Trophoblast cell (in vitro differentiated cells and primary cell): ENCODE measurements at regions not wholly inside any gene's neighbourhood (a gene's known extent, or its start where the extent isn't known, plus 50 kb on each side); places are given as distances from the start of the nearest gene placed in this dataset.

Experiments used
- DNase-seq, 2 donors: peaks; one replicate each; pipeline ENCODE4 v3.0.0-alpha.2; 2016
- H2AFZ ChIP-seq: 2 replicates; pipeline ENCODE4 v1.6.1; 2013; ENCODE audit warnings: low read length, moderate library complexity, mild to moderate bottlenecking; ENCODE audit not compliant: insufficient read depth, poor library complexity
- H2AK5ac ChIP-seq: 2 replicates; pipeline ENCODE4 v1.6.1; 2013; ENCODE audit warnings: mild to moderate bottlenecking, low read length
- H2BK120ac ChIP-seq: 2 replicates; pipeline ENCODE4 v1.6.1; 2013; ENCODE audit warnings: low read length, mild to moderate bottlenecking, moderate library complexity; ENCODE audit not compliant: insufficient read depth, poor library complexity
- H2BK12ac ChIP-seq: 2 replicates; pipeline ENCODE4 v1.6.1; 2013; ENCODE audit warnings: mild to moderate bottlenecking, low read length, moderate library complexity
- H2BK5ac ChIP-seq: 2 replicates; pipeline ENCODE4 v1.6.1; 2013; ENCODE audit warnings: low read length, low read depth, moderate library complexity, mild to moderate bottlenecking; ENCODE audit not compliant: poor library complexity
- H3K14ac ChIP-seq: 2 replicates; pipeline ENCODE4 v1.6.1; 2013; ENCODE audit warnings: mild to moderate bottlenecking, low read length
- H3K18ac ChIP-seq: 2 replicates; pipeline ENCODE4 v1.6.1; 2013; ENCODE audit warnings: mild to moderate bottlenecking, low read length
- H3K23ac ChIP-seq: 2 replicates; pipeline ENCODE4 v1.6.1; 2013; ENCODE audit warnings: low read length
- H3K27ac ChIP-seq: 2 replicates; pipeline ENCODE4 v1.5.1; 2013; ENCODE audit warnings: low read depth, mild to moderate bottlenecking, inconsistent platforms, low read length, moderate library complexity
- H3K27me3 ChIP-seq: 2 replicates; pipeline ENCODE4 v1.6.1; 2013; ENCODE audit warnings: inconsistent platforms, mild to moderate bottlenecking, low read length, moderate library complexity; ENCODE audit not compliant: insufficient read depth
- H3K36me3 ChIP-seq, 2 experiments: 1 replicate in 1 of 2; 2 replicates in 1 of 2; pipeline ENCODE4 v1.6.1; 2013; ENCODE audit warnings: low read length in 2 of 2, mild to moderate bottlenecking in 2 of 2, moderate library complexity in 1 of 2; ENCODE audit not compliant: insufficient read depth in 2 of 2, control insufficient read depth in 1 of 2
- H3K4ac ChIP-seq: 2 replicates; pipeline ENCODE4 v1.6.1; 2013; ENCODE audit warnings: low read depth, mild to moderate bottlenecking, low read length, moderate library complexity
- H3K4me1 ChIP-seq, 2 experiments: 1 replicate in 1 of 2; 2 replicates in 1 of 2; pipeline ENCODE4 v1.6.1; 2013; ENCODE audit warnings: low read length in 2 of 2, mild to moderate bottlenecking in 2 of 2, moderate library complexity in 1 of 2; ENCODE audit not compliant: insufficient read depth in 2 of 2, control insufficient read depth in 1 of 2
- H3K4me2 ChIP-seq: 2 replicates; pipeline ENCODE4 v1.6.1; 2013; ENCODE audit warnings: inconsistent platforms, mild to moderate bottlenecking, low read length, moderate library complexity
- H3K4me3 ChIP-seq: 2 replicates; pipeline ENCODE4 v1.5.1; 2013; ENCODE audit warnings: mild to moderate bottlenecking, low read depth, low read length, inconsistent platforms
- H3K79me1 ChIP-seq: one replicate; pipeline ENCODE4 v1.6.1; 2013; ENCODE audit warnings: low read length
- H3K79me2 ChIP-seq: 2 replicates; pipeline ENCODE4 v1.6.1; 2013; ENCODE audit warnings: low read length, mild to moderate bottlenecking; ENCODE audit not compliant: control insufficient read depth, insufficient read depth, poor library complexity
- H3K9ac ChIP-seq: 2 replicates; pipeline ENCODE4 v1.6.1; 2013; ENCODE audit warnings: mild to moderate bottlenecking, low read length
- H3K9me3 ChIP-seq: 2 replicates; pipeline ENCODE4 v1.6.1; 2013; ENCODE audit warnings: low read depth, mild to moderate bottlenecking, control low read depth, inconsistent platforms, low read length; ENCODE audit not compliant: insufficient read depth
- H4K12ac ChIP-seq: 2 replicates; pipeline ENCODE4 v1.6.1; 2013; ENCODE audit warnings: low read depth, mild to moderate bottlenecking, low read length, moderate library complexity
- H4K8ac ChIP-seq: 2 replicates; pipeline ENCODE4 v1.6.1; 2013; ENCODE audit warnings: low read depth, mild to moderate bottlenecking, low read length, moderate library complexity
- H4K91ac ChIP-seq: one replicate; pipeline ENCODE4 v1.6.1; 2013; ENCODE audit warnings: low read depth, mild to moderate bottlenecking, low read length, moderate library complexity
- WGBS: extraction: QIAGEN DNeasy Blood & Tissue Kit; methylation state at CpG from one replicate; pipeline ENCODE4 v1.1.7; 2013; ENCODE audit warnings: missing lambda C conversion rate; ENCODE audit not compliant: insufficient read length, insufficient coverage; ENCODE audit errors: extremely low coverage; 5-methylcytosine and 5-hydroxymethylcytosine counted together

DNA sequence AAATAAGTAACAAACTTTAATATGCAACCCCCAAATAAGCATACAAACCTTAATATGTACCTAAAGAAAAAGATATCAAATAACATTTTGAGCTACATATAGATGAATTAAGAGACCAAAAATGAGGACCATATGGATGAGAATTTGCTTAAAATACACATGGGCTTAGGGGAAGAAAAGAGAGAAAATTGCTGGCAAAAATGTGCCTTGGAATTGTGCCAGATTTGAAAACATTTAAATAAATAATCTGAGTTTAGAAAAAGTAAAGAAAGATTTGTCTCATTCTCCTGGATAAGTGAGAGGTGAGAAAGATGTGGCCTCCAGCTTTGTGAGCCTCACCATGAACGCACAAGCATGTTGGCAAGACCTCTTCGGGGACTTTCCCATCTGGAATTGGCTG lies 372.6 kb downstream of the SOX11 start:
- Histone ChIP-seq H2AK5ac (no peak overlapping the region), H3K14ac (no peak overlapping the region), H2BK120ac (no peak overlapping the region), H3K23ac (no peak overlapping the region), H3K4me3 (no peak overlapping the region), H3K9ac (no peak overlapping the region), H2BK12ac (no peak overlapping the region), H4K12ac (no peak overlapping the region), H3K36me3 (no peaks in the 10 kb centered on the region), H3K9me3 (no peaks in the 10 kb centered on the region), H3K79me1 (no peaks in the 10 kb centered on the region), H4K91ac (no peak overlapping the region), H3K4ac (no peak overlapping the region), H4K8ac (no peak overlapping the region), H2BK5ac (no peak overlapping the region), H2AFZ (no peak overlapping the region), H3K18ac (no peak overlapping the region), H3K27me3 (no peaks in the 10 kb centered on the region), H3K4me2 (no peak overlapping the region), H3K79me2 (no peaks in the 10 kb centered on the region), H3K27ac (no peak overlapping the region), H3K4me1 (peaks cover 0 to 3% of the 10 kb centered on the region in 2 experiments)
- DNase-seq = no peak
- no CpG with 5 or more reads among the region's 2 CpGs for WGBS

DNA sequence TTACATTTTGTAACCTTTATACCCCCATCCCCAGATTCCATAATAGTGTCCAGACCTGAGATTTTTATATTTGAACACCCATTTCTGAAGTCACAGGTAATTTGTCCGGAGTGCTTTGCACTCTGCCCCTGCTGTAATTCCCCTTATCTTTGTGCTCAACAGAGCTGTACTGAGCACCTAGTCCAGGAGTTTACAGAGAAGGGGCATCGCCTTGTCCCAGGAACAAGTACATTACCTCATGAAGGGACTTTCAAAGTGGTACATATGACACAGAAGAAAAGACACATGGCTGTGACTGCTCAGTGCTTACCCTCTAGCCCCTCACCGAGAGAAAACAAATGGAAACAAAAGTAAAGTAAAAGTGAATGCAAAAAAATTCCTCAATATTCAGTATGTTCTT lies 373.5 kb downstream of the SOX11 start:
- H3K4ac ChIP-seq = no peak overlapping the region
- no peak overlapping the region for H3K27ac ChIP-seq
- no peak overlapping the region for H4K8ac ChIP-seq
- no peak overlapping the region for H2AK5ac ChIP-seq
- H3K9ac ChIP-seq = no peak overlapping the region
- H3K36me3 ChIP-seq = no peaks in the 10 kb centered on the region
- H3K4me1 ChIP-seq = peaks cover 0 to 3% of the 10 kb centered on the region in 2 experiments
- WGBS = no CpG with 5 or more reads among the region's 3 CpGs
- no peak overlapping the region for H3K4me2 ChIP-seq
- H3K23ac ChIP-seq = no peak overlapping the region
- no peak overlapping the region for H3K18ac ChIP-seq
- no peaks in the 10 kb centered on the region for H3K27me3 ChIP-seq
- H3K14ac ChIP-seq = no peak overlapping the region
- H4K12ac ChIP-seq = no peak overlapping the region
- no peak overlapping the region for H3K4me3 ChIP-seq
- no peaks in the 10 kb centered on the region for H3K79me1 ChIP-seq
- DNase-seq = no peak
- no peaks in the 10 kb centered on the region for H3K79me2 ChIP-seq
- H3K9me3 ChIP-seq = no peaks in the 10 kb centered on the region
- no peak overlapping the region for H2AFZ ChIP-seq
- H4K91ac ChIP-seq = no peak overlapping the region
- no peak overlapping the region for H2BK12ac ChIP-seq
- no peak overlapping the region for H2BK120ac ChIP-seq
- no peak overlapping the region for H2BK5ac ChIP-seq

DNA sequence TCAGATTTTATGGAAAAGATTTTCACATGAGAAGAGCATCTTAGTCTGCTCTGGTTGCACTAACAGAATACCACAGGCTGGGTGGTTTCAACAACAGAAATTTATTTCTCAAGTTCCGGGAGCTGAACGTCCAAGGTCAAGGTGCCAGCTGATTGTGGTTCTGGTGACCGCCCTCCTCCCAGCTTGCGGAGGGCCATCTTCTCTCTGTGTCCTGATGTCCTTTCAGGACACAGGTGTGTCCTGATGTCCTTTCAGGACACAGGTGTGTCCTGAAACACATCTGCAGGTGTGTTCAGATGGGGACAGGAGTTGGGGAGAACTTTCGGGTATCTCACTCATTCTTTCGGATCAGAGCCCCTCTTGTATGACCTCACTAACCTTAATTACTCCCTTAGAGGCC lies 374.9 kb downstream of the SOX11 start:
- Histone ChIP-seq H4K8ac (no peak overlapping the region), H3K4me2 (no peak overlapping the region), H3K18ac (no peak overlapping the region), H3K27me3 (no peaks in the 10 kb centered on the region), H2AFZ (no peak overlapping the region), H3K36me3 (no peaks in the 10 kb centered on the region), H3K4me3 (no peak overlapping the region), H3K23ac (no peak overlapping the region), H2AK5ac (no peak overlapping the region), H3K79me2 (no peaks in the 10 kb centered on the region), H2BK5ac (no peak overlapping the region), H3K4me1 (peaks cover 0 to 3% of the 10 kb centered on the region in 2 experiments), H3K9ac (no peak overlapping the region), H3K4ac (no peak overlapping the region), H4K12ac (no peak overlapping the region), H2BK120ac (no peak overlapping the region), H4K91ac (no peak overlapping the region), H3K79me1 (no peaks in the 10 kb centered on the region), H3K27ac (no peak overlapping the region), H2BK12ac (no peak overlapping the region), H3K14ac (no peak overlapping the region), H3K9me3 (no peaks in the 10 kb centered on the region)
- no peak for DNase-seq
- WGBS = no CpG with 5 or more reads among the region's 6 CpGs

DNA sequence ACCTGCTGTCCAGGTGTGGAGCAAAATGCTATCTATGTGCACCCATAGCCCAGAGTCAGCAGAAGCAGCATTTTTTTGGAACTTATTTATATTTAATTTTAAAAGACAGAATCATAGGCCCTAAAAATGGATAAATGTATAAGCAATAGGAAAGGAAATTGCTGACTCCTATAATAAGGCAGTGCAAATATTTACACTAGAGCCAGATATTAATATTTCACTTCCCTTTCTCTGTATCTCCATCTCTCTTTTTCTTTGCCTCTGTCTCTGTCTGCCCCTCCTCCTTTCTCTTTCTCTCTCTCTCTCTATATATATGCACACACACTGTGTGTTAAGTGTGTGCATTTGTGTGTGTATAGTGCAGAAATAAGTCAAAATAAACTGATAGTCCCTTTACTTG lies 375.6 kb downstream of the SOX11 start:
- Histone ChIP-seq H3K9me3 (no peaks in the 10 kb centered on the region), H3K4me3 (no peak overlapping the region), H3K23ac (no peak overlapping the region), H4K91ac (no peak overlapping the region), H2BK5ac (no peak overlapping the region), H4K8ac (no peak overlapping the region), H2AFZ (no peak overlapping the region), H3K27me3 (no peaks in the 10 kb centered on the region), H3K4ac (no peak overlapping the region), H2AK5ac (no peak overlapping the region), H2BK12ac (no peak overlapping the region), H3K79me1 (no peaks in the 10 kb centered on the region), H2BK120ac (no peak overlapping the region), H3K14ac (no peak overlapping the region), H4K12ac (no peak overlapping the region), H3K27ac (no peak overlapping the region), H3K36me3 (no peaks in the 10 kb centered on the region), H3K79me2 (no peaks in the 10 kb centered on the region), H3K4me2 (no peak overlapping the region), H3K18ac (no peak overlapping the region), H3K4me1 (peaks cover 0 to 3% of the 10 kb centered on the region in 2 experiments), H3K9ac (no peak overlapping the region)
- DNase-seq = no peak
